H1 (cell line): ENCODE measurements at regions not wholly inside any gene's neighbourhood (a gene's known extent, or its start where the extent isn't known, plus 50 kb on each side); places are given as distances from the start of the nearest gene placed in this dataset.
A peak's percentile ranks its signal among the peaks of the same experiment; 100 is the strongest.

Experiments used
- CTCF ChIA-PET: fragments of 300-600 bp; sonication (Branson Sonifier 250); formaldehyde crosslinking; loops from one replicate; lab custom pipeline; 2021; ENCODE audit not compliant: partially characterized antibody; lab: Charles Lee
- POLR2A ChIA-PET: fragments of 300-600 bp; sonication (Branson Sonifier 250); formaldehyde crosslinking; loops from one replicate; lab custom pipeline; 2021; ENCODE audit warnings: inconsistent platforms; ENCODE audit not compliant: partially characterized antibody; lab: Charles Lee
- DNase-seq, 2 experiments: peaks; one replicate each; pipeline versions ENCODE4 v3.0.0 to v3.0.0-alpha.2; 2010 to 2022; ENCODE audit warnings: low spot score in 2 of 2, low read depth in 1 of 2, mixed read lengths in 1 of 2
- FAIRE-seq: peaks from 2 replicates; lab custom pipeline; 2011; peaks lifted over from hg19 to GRCh38; lab: Jason Lieb, UNC
- H2AFZ ChIP-seq: 2 replicates; pipeline ENCODE4 v1.8.1; 2012; ENCODE audit warnings: low read length, inconsistent platforms
- H2AK5ac ChIP-seq: 2 replicates; pipeline ENCODE4 v1.6.1; 2013; ENCODE audit warnings: low read depth, low read length
- H2BK120ac ChIP-seq: replicated peaks from 2 replicates; pipeline ENCODE3; 2013; ENCODE audit warnings: low read depth, low read length, inconsistent platforms
- H2BK12ac ChIP-seq: 2 replicates; pipeline ENCODE4 v1.6.1; 2013; ENCODE audit warnings: low read depth, low read length
- H2BK15ac ChIP-seq: 2 replicates; pipeline ENCODE4 v1.6.1; 2013; ENCODE audit warnings: low read length
- H2BK20ac ChIP-seq: 2 replicates; pipeline ENCODE4 v1.6.1; 2013; ENCODE audit warnings: low read length
- H2BK5ac ChIP-seq: 2 replicates; pipeline ENCODE4 v1.6.1; 2013; ENCODE audit warnings: low read depth, low read length
- H3K14ac ChIP-seq: 2 replicates; pipeline ENCODE4 v1.6.1; 2013; ENCODE audit warnings: inconsistent platforms; ENCODE audit not compliant: insufficient read length
- H3K18ac ChIP-seq: 2 replicates; pipeline ENCODE4 v1.6.1; 2013; ENCODE audit warnings: low read length; ENCODE audit errors: extremely low read depth
- H3K23ac ChIP-seq: 2 replicates; pipeline ENCODE4 v1.6.1; 2013; ENCODE audit warnings: inconsistent platforms; ENCODE audit not compliant: insufficient read length
- H3K23me2 ChIP-seq: 2 replicates; pipeline ENCODE4 v1.6.1; 2013; ENCODE audit warnings: low read depth, low read length
- H3K27ac ChIP-seq: 2 replicates; pipeline ENCODE4 v1.6.1; 2011; ENCODE audit warnings: low read depth, low read length, inconsistent platforms
- H3K27me3 ChIP-seq, 4 experiments: replicated peaks in 1 of 4; 1 replicate in 1 of 4; 2 replicates in 3 of 4; pipeline versions ENCODE4 v1.6.1 to v1.8.1; 2011 to 2013; ENCODE audit warnings: low read length in 3 of 4, mild to moderate bottlenecking in 3 of 4, inconsistent platforms in 2 of 4, mixed read lengths in 2 of 4, moderate library complexity in 1 of 4; ENCODE audit not compliant: control insufficient read depth in 3 of 4, insufficient read depth in 3 of 4; ENCODE audit errors: extremely low read depth in 1 of 4
- H3K36me3 ChIP-seq, 4 experiments: 2 replicates each; pipeline versions ENCODE4 v1.6.1 to v1.8.1; 2011 to 2013; ENCODE audit warnings: mild to moderate bottlenecking in 4 of 4, low read length in 3 of 4, moderate library complexity in 2 of 4, control low read depth in 1 of 4, inconsistent platforms in 1 of 4; ENCODE audit not compliant: insufficient read depth in 4 of 4, control insufficient read depth in 2 of 4
- H3K4ac ChIP-seq: replicated peaks from 2 replicates; pipeline ENCODE3; 2013; ENCODE audit warnings: low read length, low read depth, mixed read lengths, inconsistent platforms; ENCODE audit not compliant: insufficient read length
- H3K4me1 ChIP-seq, 4 experiments: replicated peaks in 1 of 4; 1 replicate in 1 of 4; 2 replicates in 3 of 4; pipeline versions ENCODE4 v1.6.1 to v1.8.1; 2011 to 2013; ENCODE audit warnings: low read length in 3 of 4, inconsistent platforms in 2 of 4, mixed read lengths in 1 of 4; ENCODE audit not compliant: insufficient read depth in 4 of 4, control insufficient read depth in 3 of 4
- H3K4me2 ChIP-seq, 2 experiments: 2 replicates each; pipeline versions ENCODE4 v1.6.1 to v1.8.1; 2011 to 2013; ENCODE audit warnings: low read depth in 2 of 2, low read length in 2 of 2, control low read depth in 1 of 2, inconsistent platforms in 1 of 2, mild to moderate bottlenecking in 1 of 2; ENCODE audit not compliant: insufficient read depth in 1 of 2
- H3K4me3 ChIP-seq, 4 experiments: fragments of 200-600, 300-600 bp in 1 of 4; sonication (generic), shearing (Covaris generic), sonication (Bioruptor Twin) in 1 of 4; 2 replicates each; pipeline versions ENCODE4 v1.5.1 to v1.8.1; 2011 to 2016; ENCODE audit warnings: low read length in 4 of 4, low read depth in 3 of 4, control low read depth in 2 of 4, inconsistent platforms in 2 of 4, mild to moderate bottlenecking in 2 of 4, mixed read lengths in 1 of 4, moderate library complexity in 1 of 4; ENCODE audit not compliant: insufficient read depth in 2 of 4; ENCODE audit errors: extremely low read depth in 1 of 4
- H3K56ac ChIP-seq: replicated peaks from 2 replicates; pipeline ENCODE3; 2013; ENCODE audit warnings: low read depth, mild to moderate bottlenecking, mixed read lengths, low read length, inconsistent platforms; ENCODE audit not compliant: insufficient read length
- H3K79me1 ChIP-seq: 2 replicates; pipeline ENCODE4 v1.6.1; 2013; ENCODE audit warnings: low read depth, low read length, control low read depth
- H3K79me2 ChIP-seq, 2 experiments: 2 replicates each; pipeline versions ENCODE4 v1.6.1 to v1.8.1; 2012 to 2013; ENCODE audit warnings: low read length in 2 of 2, mild to moderate bottlenecking in 2 of 2, inconsistent platforms in 1 of 2; ENCODE audit not compliant: insufficient read depth in 2 of 2, control insufficient read depth in 1 of 2
- H3K9ac ChIP-seq, 4 experiments: replicated peaks in 1 of 4; 1 replicate in 1 of 4; 2 replicates in 3 of 4; pipeline versions ENCODE4 v1.6.1 to v1.8.1; 2011 to 2013; ENCODE audit warnings: low read depth in 3 of 4, low read length in 3 of 4, control low read depth in 2 of 4, mild to moderate bottlenecking in 2 of 4, moderate library complexity in 2 of 4, inconsistent platforms in 1 of 4; ENCODE audit errors: extremely low read depth in 1 of 4
- H3K9me3 ChIP-seq, 2 experiments: 2 replicates each; pipeline versions ENCODE4 v1.6.1 to v1.8.1; 2012 to 2013; ENCODE audit warnings: mild to moderate bottlenecking in 2 of 2, moderate library complexity in 2 of 2, control low read depth in 1 of 2, inconsistent platforms in 1 of 2, low read depth in 1 of 2, low read length in 1 of 2, mixed read lengths in 1 of 2; ENCODE audit not compliant: insufficient read depth in 2 of 2
- H4K20me1 ChIP-seq, 2 experiments: replicated peaks in 1 of 2; 2 replicates each; pipeline versions ENCODE3 to v1.8.1; 2011 to 2013; ENCODE audit warnings: inconsistent platforms in 2 of 2, low read length in 2 of 2, mild to moderate bottlenecking in 1 of 2; ENCODE audit not compliant: insufficient read depth in 2 of 2, control insufficient read depth in 1 of 2
- H4K5ac ChIP-seq: 2 replicates; pipeline ENCODE4 v1.6.1; 2013; ENCODE audit warnings: low read length, low read depth, mixed read lengths, inconsistent platforms; ENCODE audit not compliant: insufficient read length
- H4K8ac ChIP-seq: 2 replicates; pipeline ENCODE4 v1.8.0; 2013; ENCODE audit warnings: mild to moderate bottlenecking, moderate library complexity, low read length, inconsistent platforms; ENCODE audit not compliant: insufficient read depth; ENCODE audit errors: extremely low read depth
- H4K91ac ChIP-seq: replicated peaks from 2 replicates; pipeline ENCODE3; 2013; ENCODE audit warnings: low read length, mixed read lengths, inconsistent platforms; ENCODE audit not compliant: insufficient read length
- KDM5A ChIP-seq: fragments of 200-600 bp; IDR thresholded peaks from 2 replicates; pipeline ENCODE4 v1.7.1; 2012; ENCODE audit warnings: mild to moderate bottlenecking, low read length, inconsistent platforms, mixed read lengths
- WGBS, 2 experiments: shearing (Covaris generic) in 1 of 2; methylation state at CpG; one replicate each; pipeline versions ENCODE4 v1.1.6 to v1.1.7; 2013 to 2015; ENCODE audit warnings: low lambda C conversion rate in 2 of 2, mixed read lengths in 2 of 2, inconsistent platforms in 1 of 2, low coverage in 1 of 2, missing lambda C conversion rate in 1 of 2; ENCODE audit not compliant: insufficient replicate concordance in 2 of 2, insufficient coverage in 1 of 2, insufficient read length in 1 of 2; ENCODE audit errors: extremely low coverage in 1 of 2, missing lambda C conversion rate in 1 of 2; 5-methylcytosine and 5-hydroxymethylcytosine counted together
- TF ChIP-seq, protein P1 (sequence below), 3 experiments: IDR thresholded peaks; 1 replicate in 2 of 3; 2 replicates in 1 of 3; pipeline versions ENCODE4 v1.5.1 to v1.6.1; 2011; ENCODE audit warnings: low read length in 3 of 3, mild to moderate bottlenecking in 3 of 3, inconsistent platforms in 2 of 3, low read depth in 1 of 3, moderate library complexity in 1 of 3; ENCODE audit not compliant: insufficient read depth in 1 of 3; ENCODE audit errors: control extremely low read depth in 1 of 3

DNA sequence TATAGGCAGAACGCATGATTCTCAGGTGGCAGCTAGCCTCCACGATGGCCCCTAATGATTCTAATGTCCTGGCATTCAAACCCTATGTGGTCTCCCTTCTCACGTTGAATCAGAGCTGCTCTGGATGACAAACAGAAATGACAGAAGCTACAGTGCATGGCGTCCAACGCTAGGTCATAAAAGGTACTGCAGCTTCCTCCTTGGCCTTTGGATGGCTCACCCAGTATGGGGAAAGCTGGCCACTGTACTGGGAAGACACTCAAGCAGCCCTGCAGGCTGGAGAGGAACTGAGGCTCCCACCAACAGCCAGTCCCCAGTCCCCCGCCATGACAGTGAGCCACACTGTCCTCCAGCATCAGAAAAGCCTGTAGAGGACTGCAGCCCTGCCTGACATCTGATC, 286.3 kb downstream of the FAM43A start:
- Histone ChIP-seq H3K27me3 (no peaks in the 10 kb centered on the region), H4K5ac (no peak overlapping the region), H3K27ac (no peak overlapping the region), H2BK120ac (no peak overlapping the region), H2BK12ac (no peak overlapping the region), H4K8ac (no peak overlapping the region), H3K23me2 (no peaks in the 10 kb centered on the region), H3K14ac (no peak overlapping the region), H2BK20ac (no peak overlapping the region), H3K79me2 (no peaks in the 10 kb centered on the region), H3K23ac (no peak overlapping the region), H3K79me1 (no peaks in the 10 kb centered on the region), H3K9me3 (peaks cover 0 to 3% of the 10 kb centered on the region in 2 experiments; a peak in 1 of 4 replicates), H3K4me2 (no peak overlapping the region), H2AK5ac (no peak overlapping the region), H2BK5ac (no peak overlapping the region), H3K4me1 (no peaks in the 10 kb centered on the region), H3K56ac (no peak overlapping the region), H2BK15ac (no peak overlapping the region), H3K4ac (no peak overlapping the region), H3K36me3 (no peaks in the 10 kb centered on the region), H3K9ac (no peak overlapping the region), H2AFZ (no peak overlapping the region), H3K18ac (no peak overlapping the region), H3K4me3 (no peak overlapping the region), H4K20me1 (no peaks in the 10 kb centered on the region), H4K91ac (no peak overlapping the region)
- DNase-seq (peak in 1 of 2 experiments; percentile 14), FAIRE-seq (no peak)
- ChIA-PET CTCF (interaction anchor here (0.5 to 1.9 kb wide), 15 partner anchors 8 to 515 kb away, joined by 3 to 11 read pairs (median 4); no protein-coding TSS in a partner anchor), POLR2A (no interaction called here)
- 90% methylated on average over 6 of the region's 6 CpGs; no CpG with 5 or more reads in 1 of the 2 experiments for WGBS, 2 experiments
- TF ChIP-seq, protein P1, sequence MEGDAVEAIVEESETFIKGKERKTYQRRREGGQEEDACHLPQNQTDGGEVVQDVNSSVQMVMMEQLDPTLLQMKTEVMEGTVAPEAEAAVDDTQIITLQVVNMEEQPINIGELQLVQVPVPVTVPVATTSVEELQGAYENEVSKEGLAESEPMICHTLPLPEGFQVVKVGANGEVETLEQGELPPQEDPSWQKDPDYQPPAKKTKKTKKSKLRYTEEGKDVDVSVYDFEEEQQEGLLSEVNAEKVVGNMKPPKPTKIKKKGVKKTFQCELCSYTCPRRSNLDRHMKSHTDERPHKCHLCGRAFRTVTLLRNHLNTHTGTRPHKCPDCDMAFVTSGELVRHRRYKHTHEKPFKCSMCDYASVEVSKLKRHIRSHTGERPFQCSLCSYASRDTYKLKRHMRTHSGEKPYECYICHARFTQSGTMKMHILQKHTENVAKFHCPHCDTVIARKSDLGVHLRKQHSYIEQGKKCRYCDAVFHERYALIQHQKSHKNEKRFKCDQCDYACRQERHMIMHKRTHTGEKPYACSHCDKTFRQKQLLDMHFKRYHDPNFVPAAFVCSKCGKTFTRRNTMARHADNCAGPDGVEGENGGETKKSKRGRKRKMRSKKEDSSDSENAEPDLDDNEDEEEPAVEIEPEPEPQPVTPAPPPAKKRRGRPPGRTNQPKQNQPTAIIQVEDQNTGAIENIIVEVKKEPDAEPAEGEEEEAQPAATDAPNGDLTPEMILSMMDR (IDR thresholded peaks at IDR 0.05; ENCODE audit: control extremely low read depth in 1 of 3, insufficient read depth in 1 of 3, low read depth in 1 of 3, low read length in 3 of 3), result peak in 2 of 3 experiments; percentile 0 to 6; a peak in 2 of 4 replicates
- no peak for TF ChIP-seq KDM5A
